Astrocyte (in vitro differentiated cells and primary cell): ENCODE measurements at regions not wholly inside any gene's neighbourhood (a gene's known extent, or its start where the extent isn't known, plus 50 kb on each side); places are given as distances from the start of the nearest gene placed in this dataset.
"Not testable (repeated sequence)": the region's sequence is repeated elsewhere in the genome, so short reads cannot be mapped to it uniquely, and the experiment has no call there.

Experiments
- DNase-seq: peaks from one replicate; pipeline ENCODE4 v3.0.0-alpha.2; 2010; ENCODE audit warnings: low read depth
- FAIRE-seq: peaks from 2 replicates; lab custom pipeline; 2011; peaks lifted over from hg19 to GRCh38; lab: Jason Lieb, UNC
- H2AFZ ChIP-seq: 2 replicates; pipeline ENCODE4 v1.6.0; 2012; ENCODE audit warnings: low read depth, low read length, inconsistent platforms
- H3K27ac ChIP-seq: 2 replicates; pipeline ENCODE4 v1.5.1; 2011; ENCODE audit warnings: low read depth, low read length, inconsistent platforms
- H3K27me3 ChIP-seq: 2 replicates; pipeline ENCODE4 v1.6.0; 2011; ENCODE audit warnings: low read length, inconsistent platforms; ENCODE audit not compliant: insufficient read depth
- H3K36me3 ChIP-seq: 2 replicates; pipeline ENCODE4 v1.5.1; 2011; ENCODE audit warnings: low read length, inconsistent platforms; ENCODE audit not compliant: insufficient read depth
- H3K4me1 ChIP-seq: 2 replicates; pipeline ENCODE4 v1.5.1; 2011; ENCODE audit warnings: low read length, inconsistent platforms; ENCODE audit not compliant: insufficient read depth
- H3K4me2 ChIP-seq: 2 replicates; pipeline ENCODE4 v1.6.0; 2012; ENCODE audit warnings: low read length, inconsistent platforms
- H3K4me3 ChIP-seq: 2 replicates; pipeline ENCODE4 v1.5.1; 2011; ENCODE audit warnings: low read depth, mild to moderate bottlenecking, low read length, inconsistent platforms; ENCODE audit not compliant: insufficient read depth
- H3K79me2 ChIP-seq: 2 replicates; pipeline ENCODE4 v1.6.0; 2012; ENCODE audit warnings: mild to moderate bottlenecking, low read length, inconsistent platforms; ENCODE audit not compliant: insufficient read depth
- H3K9ac ChIP-seq: 2 replicates; pipeline ENCODE4 v1.6.0; 2012; ENCODE audit warnings: mild to moderate bottlenecking, low read length, inconsistent platforms
- H3K9me3 ChIP-seq: 2 replicates; pipeline ENCODE4 v1.5.1; 2012; ENCODE audit warnings: low read depth, mild to moderate bottlenecking, low read length, inconsistent platforms; ENCODE audit not compliant: insufficient read depth
- H4K20me1 ChIP-seq: 2 replicates; pipeline ENCODE4 v1.6.0; 2012; ENCODE audit warnings: low read length, inconsistent platforms; ENCODE audit not compliant: insufficient read depth
- H3K27ac Mint-ChIP-seq: one replicate; pipeline ENCODE4 v1.8.0; 2021; ENCODE audit warnings: mild to moderate bottlenecking, mixed read lengths; ENCODE audit not compliant: unreplicated experiment
- H3K27me3 Mint-ChIP-seq: one replicate; pipeline ENCODE4 v1.8.0; 2021; ENCODE audit warnings: low read depth, mixed read lengths; ENCODE audit not compliant: unreplicated experiment
- H3K36me3 Mint-ChIP-seq: one replicate; pipeline ENCODE4 v1.8.0; 2021; ENCODE audit warnings: low read depth, mixed read lengths; ENCODE audit not compliant: unreplicated experiment
- H3K4me1 Mint-ChIP-seq: one replicate; pipeline ENCODE4 v1.8.0; 2021; ENCODE audit warnings: low read depth, mixed read lengths; ENCODE audit not compliant: unreplicated experiment
- H3K4me3 Mint-ChIP-seq: one replicate; pipeline ENCODE4 v1.8.0; 2021; ENCODE audit warnings: mild to moderate bottlenecking, moderate library complexity, mixed read lengths; ENCODE audit not compliant: unreplicated experiment
- H3K9me3 Mint-ChIP-seq: one replicate; pipeline ENCODE4 v1.8.0; 2021; ENCODE audit warnings: mild to moderate bottlenecking, mixed read lengths; ENCODE audit not compliant: unreplicated experiment

DNA sequence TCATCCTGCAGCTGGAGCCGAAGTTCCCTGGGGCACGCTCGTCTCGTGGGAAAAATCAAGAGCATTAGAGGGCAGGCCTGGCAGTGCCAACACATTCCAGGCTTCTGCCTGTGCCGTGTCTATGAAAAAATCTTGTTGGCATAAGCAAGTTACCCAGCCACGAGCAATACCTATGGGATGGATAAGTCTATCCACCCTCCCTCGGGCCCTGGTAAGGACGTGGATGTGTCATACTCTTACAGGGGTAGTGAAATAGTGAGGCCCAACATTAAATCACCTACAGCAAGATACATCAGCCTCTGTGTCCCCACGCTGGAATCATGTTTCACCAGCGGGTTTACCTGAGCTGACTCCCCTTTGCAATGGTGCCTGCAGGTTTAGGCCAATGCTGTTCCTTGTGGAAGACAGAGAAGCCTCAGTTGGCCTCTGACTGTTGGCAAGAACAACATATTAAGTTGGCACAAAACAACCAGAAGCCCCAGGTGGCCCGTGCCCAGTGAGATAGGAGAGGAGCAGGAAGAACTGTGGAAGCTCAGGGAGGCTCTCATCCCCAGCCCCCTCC, 51.1 kb upstream of the SULF2 start:
- H2AFZ ChIP-seq, H3K36me3 Mint-ChIP-seq, FAIRE-seq, H3K4me2 ChIP-seq, H3K27me3 Mint-ChIP-seq, H3K9ac ChIP-seq, H3K79me2 ChIP-seq, H3K27me3 ChIP-seq, H3K27ac ChIP-seq, H3K36me3 ChIP-seq, DNase-seq, H4K20me1 ChIP-seq, H3K4me3 ChIP-seq, H3K9me3 Mint-ChIP-seq, H3K4me1 ChIP-seq, H3K27ac Mint-ChIP-seq, H3K9me3 ChIP-seq, H3K4me3 Mint-ChIP-seq, H3K4me1 Mint-ChIP-seq: not testable (repeated sequence)
